ENCODE measurements at regions not wholly inside any gene's neighbourhood (a gene's known extent, or its start where the extent isn't known, plus 50 kb on each side); places are given as distances from the start of the nearest gene placed in this dataset.
"Not testable (repeated sequence)": the region's sequence is repeated elsewhere in the genome, so short reads cannot be mapped to it uniquely, and the experiment has no call there.

- TF ChIP-seq ZNF132 (tag by site-specific recombination; IDR thresholded peaks at IDR 0.05; ENCODE audit: borderline replicate concordance); CTCF (tag by site-specific recombination; IDR thresholded peaks at IDR 0.05); ATF2 (tag by site-specific recombination; IDR thresholded peaks at IDR 0.05; ENCODE audit: low read depth); PATZ1 (tag by site-specific recombination; IDR thresholded peaks at IDR 0.05); ZNF639 (tag by site-specific recombination; IDR thresholded peaks at IDR 0.05); ZNF544 (tag by site-specific recombination; IDR thresholded peaks at IDR 0.05); YY1 (tag by site-specific recombination; IDR thresholded peaks at IDR 0.05); ZNF555 (tag by site-specific recombination; conservative IDR thresholded peaks at IDR 0.05): not testable (repeated sequence)
Measured at GRCh38 chr4:189733507-189733906, 207.2 kb upstream of the FRG1 start.
